HG03378 (cell line): ENCODE measurements at regions not wholly inside any gene's neighbourhood (a gene's known extent, or its start where the extent isn't known, plus 50 kb on each side); places are given as distances from the start of the nearest gene placed in this dataset.
"Not testable (repeated sequence)": the region's sequence is repeated elsewhere in the genome, so short reads cannot be mapped to it uniquely, and the experiment has no call there.

ENCODE experiments used
- ATAC-seq: cut with Tn5 transposase; IDR thresholded peaks from one replicate; pipeline ENCODE4 v1.9.1; 2021; ENCODE audit warnings: mild to moderate bottlenecking, moderate library complexity; ENCODE audit not compliant: unreplicated experiment

GRCh38 chr14:55884819-55885218, 233.4 kb upstream of the PELI2 start:
- ATAC-seq, result no peak

- no peak for ATAC-seq
Measured at GRCh38 chr14:55889124-55889523, 229.1 kb upstream of the PELI2 start.

DNA sequence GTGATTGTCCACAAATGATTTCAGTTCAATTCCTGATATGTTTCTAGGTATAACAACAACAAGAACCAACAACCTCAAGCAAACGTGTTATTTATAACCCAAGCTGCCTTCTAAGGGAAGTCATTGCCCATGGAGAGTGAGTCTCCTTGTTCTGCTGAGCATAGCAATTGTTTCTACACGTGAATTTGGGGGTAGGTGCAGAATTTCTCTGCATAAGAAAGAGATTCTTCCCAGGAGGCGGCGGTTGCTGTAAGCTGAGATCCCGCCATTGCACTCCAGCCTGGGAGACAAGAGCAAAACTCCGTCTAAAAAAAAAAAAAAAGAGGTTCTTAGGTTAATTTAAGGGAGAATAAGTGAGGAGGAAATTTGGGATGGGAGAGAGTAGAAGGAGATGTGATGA, 226.5 kb upstream of the PELI2 start:
- no peak for ATAC-seq

- ATAC-seq, result no peak
Measured at GRCh38 chr14:55892906-55893305, 225.3 kb upstream of the PELI2 start.

DNA sequence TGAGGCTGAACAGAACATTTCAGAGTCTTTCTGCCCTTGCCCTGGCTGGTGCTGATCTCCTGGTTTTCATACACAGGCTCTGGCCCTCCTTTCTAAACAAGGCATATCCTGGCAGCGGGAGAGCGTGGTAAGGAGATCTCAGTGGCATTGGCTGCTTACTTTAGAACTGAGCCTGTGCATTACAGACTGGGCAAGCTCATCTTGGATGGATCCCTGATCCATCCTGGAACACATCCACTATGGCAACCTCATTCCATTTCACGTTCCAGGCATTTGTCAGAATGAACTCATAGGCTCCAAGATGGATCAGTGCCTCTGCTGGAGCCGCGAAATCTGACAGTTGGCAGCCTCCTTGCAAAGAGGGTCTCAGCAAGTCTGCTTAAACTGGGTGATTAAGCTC, 224.5 kb upstream of the PELI2 start:
- no peak for ATAC-seq

- no peak for ATAC-seq
Measured at GRCh38 chr14:55897031-55897430, 221.2 kb upstream of the PELI2 start.

- ATAC-seq, result no peak
Measured at GRCh38 chr14:55898938-55899337, 219.3 kb upstream of the PELI2 start.

GRCh38 chr14:55899531-55899930, 218.7 kb upstream of the PELI2 start:
- ATAC-seq, result no peak

- no peak for ATAC-seq
Measured at GRCh38 chr14:55900749-55901148, 217.5 kb upstream of the PELI2 start.

GRCh38 chr14:55901291-55901690, 216.9 kb upstream of the PELI2 start:
- ATAC-seq, result no peak

GRCh38 chr14:55902241-55902640, 216.0 kb upstream of the PELI2 start:
- no peak for ATAC-seq

GRCh38 chr14:55904086-55904485, 214.1 kb upstream of the PELI2 start:
- no peak for ATAC-seq

DNA sequence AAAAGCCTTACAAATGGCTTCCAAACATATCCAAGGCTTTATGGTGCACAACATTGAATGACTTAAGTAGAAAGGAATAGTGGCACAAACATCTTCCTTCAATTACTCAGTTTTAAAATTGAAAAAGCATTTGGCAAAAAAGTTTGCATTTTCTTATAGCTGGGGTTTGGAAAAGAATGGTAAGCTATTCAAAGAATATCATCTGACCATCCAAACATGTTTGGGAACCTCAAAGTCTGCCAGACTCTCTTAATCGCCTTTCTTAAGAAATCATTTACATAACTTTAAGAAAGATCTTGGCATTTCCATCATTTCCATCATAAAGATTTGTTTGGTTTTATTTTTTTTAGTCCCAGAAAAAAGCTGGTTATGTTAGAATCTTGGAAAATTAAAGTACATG, 210.1 kb upstream of the PELI2 start:
- ATAC-seq, result no peak

DNA sequence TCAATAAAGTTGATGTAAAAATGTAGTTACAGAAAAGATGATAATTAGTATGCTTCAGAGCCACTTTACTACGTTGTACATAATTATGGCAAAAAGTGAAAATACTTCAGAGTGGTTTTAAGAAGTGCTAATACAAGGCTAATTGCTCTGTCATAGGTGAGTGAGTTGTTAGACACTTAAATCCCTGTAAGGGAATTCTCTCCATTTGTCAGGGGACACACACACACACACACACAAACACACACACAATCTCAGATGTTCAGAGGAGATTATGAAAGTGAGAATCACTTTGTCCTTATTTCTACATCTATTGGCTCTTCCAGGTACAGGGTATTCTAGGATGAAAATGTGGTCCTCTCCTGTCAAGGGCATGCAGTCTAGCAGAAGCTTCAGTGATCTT, 208.3 kb upstream of the PELI2 start:
- no peak for ATAC-seq

GRCh38 chr14:55910601-55911243, 207.5 kb upstream of the PELI2 start:
- ATAC-seq, result no peak

- no peak for ATAC-seq
Measured at GRCh38 chr14:55911776-55912175, 206.4 kb upstream of the PELI2 start.

DNA sequence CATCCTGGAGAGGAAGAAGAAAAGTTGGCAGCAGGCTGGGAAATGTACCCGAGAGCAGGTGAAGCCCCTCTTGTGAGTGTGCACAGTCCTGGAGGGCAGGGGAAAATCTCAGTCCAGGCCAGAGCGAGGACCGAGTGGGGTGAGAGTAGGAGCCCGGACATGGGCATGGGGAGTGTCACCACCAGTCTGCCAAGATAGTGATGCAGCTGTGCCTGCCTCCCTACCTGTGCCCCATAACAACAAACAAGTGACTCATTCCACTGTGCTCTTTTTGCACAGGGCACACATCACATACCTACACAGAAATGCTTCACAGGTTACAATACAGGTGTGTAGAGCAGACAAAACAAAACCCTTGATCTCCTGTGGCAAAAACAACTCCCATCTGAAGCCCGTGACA, 205.9 kb upstream of the PELI2 start:
- no peak for ATAC-seq

DNA sequence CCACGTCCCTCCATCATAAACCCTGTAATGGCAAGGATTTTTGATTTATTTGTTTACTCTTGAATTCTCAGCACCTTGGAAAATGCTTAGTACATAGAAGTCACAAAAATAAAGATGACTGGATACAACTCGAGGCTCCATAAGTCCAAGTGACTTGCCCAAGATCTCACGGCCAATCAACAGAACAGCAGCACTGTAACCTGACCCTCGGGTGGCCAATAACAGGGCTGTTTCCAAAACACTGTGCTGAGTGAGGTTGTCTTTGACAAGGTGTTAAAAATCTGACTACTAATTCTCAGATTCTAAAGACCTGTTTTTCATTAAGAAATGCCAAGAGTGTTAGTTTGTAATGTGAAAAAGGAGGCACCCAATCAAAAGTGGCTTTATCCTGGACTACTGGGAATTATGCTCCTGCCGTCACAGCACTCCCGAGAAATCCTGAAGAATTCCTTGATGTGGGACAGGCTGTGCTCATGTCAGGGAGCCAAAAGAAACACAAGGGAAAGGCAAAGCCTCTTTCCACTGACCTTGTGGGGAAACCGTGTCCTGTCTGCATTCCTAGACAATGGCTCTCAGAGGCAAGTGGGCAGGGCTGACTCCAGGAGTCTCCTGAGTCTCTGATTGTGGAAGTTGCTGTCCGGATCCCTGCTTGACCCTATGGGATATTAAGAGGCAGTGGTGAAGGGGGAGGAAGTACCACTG, 204.7 kb upstream of the PELI2 start:
- no peak for ATAC-seq

- no peak for ATAC-seq
Measured at GRCh38 chr14:55914771-55915170, 203.4 kb upstream of the PELI2 start.

GRCh38 chr14:55915456-55915855, 202.8 kb upstream of the PELI2 start:
- no peak for ATAC-seq

DNA sequence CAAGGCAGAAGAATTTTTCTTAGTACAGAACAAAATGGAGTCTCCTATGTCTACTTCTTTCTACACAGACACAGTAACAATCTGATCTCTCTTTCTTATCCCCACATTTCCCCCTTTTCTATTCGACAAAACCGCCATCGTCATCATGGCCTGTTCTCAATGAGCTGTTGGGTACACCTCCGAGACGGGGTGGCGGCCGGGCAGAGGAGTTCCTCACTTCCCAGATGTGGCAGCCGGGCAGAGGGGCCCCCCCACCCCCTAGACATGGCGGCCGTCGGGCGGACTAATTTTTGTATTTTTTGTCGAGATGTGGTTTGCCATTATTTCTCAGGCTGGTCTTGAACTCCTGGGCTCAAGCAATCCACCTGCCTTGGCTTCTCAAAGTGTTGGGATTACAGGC, 198.4 kb upstream of the PELI2 start:
- ATAC-seq, result not testable (repeated sequence)

DNA sequence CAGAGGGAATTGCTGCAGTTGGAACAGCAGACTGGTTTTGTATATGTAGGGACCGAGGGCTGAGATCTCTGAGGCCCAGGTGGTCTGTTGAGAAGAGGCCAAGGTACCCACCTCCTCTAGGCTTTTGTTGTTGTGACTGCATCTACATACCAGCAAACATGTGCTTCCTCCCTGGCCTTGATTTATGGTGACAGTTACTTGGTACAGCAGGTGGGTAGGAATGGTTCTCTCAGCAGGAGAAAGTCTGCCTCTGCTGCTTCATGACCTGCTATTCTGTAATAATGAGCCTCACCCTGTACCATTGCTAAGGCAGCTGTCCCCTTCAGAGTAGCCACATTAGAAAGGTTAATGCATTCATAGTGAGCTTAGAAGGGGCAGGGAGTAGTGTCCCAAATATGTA, 196.7 kb upstream of the PELI2 start:
- no peak for ATAC-seq

DNA sequence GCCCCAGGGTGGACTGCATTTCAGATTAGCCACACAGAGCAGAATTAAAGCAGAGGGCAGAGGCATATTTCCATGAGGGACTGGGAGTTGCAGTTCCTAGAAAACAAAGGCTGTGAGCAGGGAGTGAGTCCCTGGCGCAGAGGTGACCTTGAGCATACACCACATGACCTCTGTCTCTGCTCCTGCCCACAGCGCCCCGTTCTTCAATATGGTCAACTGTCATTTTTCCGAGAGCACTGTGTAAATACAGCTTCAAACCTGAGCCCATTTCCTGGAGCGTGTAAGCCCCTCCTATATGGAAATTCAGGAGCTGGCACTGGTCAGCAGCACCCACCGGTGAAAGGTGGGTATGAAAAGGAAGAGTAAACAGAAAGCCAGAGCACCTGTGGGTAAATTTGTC, 192.2 kb upstream of the PELI2 start:
- no peak for ATAC-seq
